Neuron (in vitro differentiated cells): ENCODE measurements at regions not wholly inside any gene's neighbourhood (a gene's known extent, or its start where the extent isn't known, plus 50 kb on each side); places are given as distances from the start of the nearest gene placed in this dataset.
"Not testable (repeated sequence)": the region's sequence is repeated elsewhere in the genome, so short reads cannot be mapped to it uniquely, and the experiment has no call there.

Experiments
- H2AFZ ChIP-seq: one replicate; pipeline ENCODE4 v1.6.1; 2013; ENCODE audit warnings: low read depth, mild to moderate bottlenecking, inconsistent platforms, low read length, moderate library complexity
- H3K27me3 ChIP-seq: one replicate; pipeline ENCODE4 v1.6.1; 2013; ENCODE audit warnings: low read length; ENCODE audit not compliant: insufficient read depth
- H3K36me3 ChIP-seq: one replicate; pipeline ENCODE4 v1.6.1; 2013; ENCODE audit warnings: low read length; ENCODE audit not compliant: insufficient read depth
- H3K4me1 ChIP-seq: one replicate; pipeline ENCODE4 v1.6.1; 2013; ENCODE audit warnings: low read length; ENCODE audit not compliant: insufficient read depth
- H3K4me3 ChIP-seq: 2 replicates; pipeline ENCODE4 v1.5.1; 2013; ENCODE audit warnings: mild to moderate bottlenecking, low read length, moderate library complexity
- H3K9me3 ChIP-seq: one replicate; pipeline ENCODE4 v1.6.1; 2013; ENCODE audit warnings: low read length

GRCh38 chrX:76774912-76775311 lies 347.4 kb downstream of the MAGEE1 start:
- H3K4me3 ChIP-seq, H2AFZ ChIP-seq, H3K27me3 ChIP-seq, H3K36me3 ChIP-seq, H3K9me3 ChIP-seq, H3K4me1 ChIP-seq: not testable (repeated sequence)

GRCh38 chrX:76796311-76796710 lies 368.8 kb downstream of the MAGEE1 start:
- no peaks in the 10 kb centered on the region for H3K4me1 ChIP-seq
- H3K36me3 ChIP-seq, result no peaks in the 10 kb centered on the region
- peaks cover 3% of the 10 kb centered on the region for H3K9me3 ChIP-seq
- no peak overlapping the region for H3K4me3 ChIP-seq
- H2AFZ ChIP-seq, result no peak overlapping the region
- no peaks in the 10 kb centered on the region for H3K27me3 ChIP-seq

- Histone ChIP-seq H3K36me3 (no peaks in the 10 kb centered on the region), H3K4me3 (no peak overlapping the region), H3K9me3 (no peaks in the 10 kb centered on the region), H2AFZ (no peak overlapping the region), H3K27me3 (no peaks in the 10 kb centered on the region), H3K4me1 (no peaks in the 10 kb centered on the region)
Observed at GRCh38 chrX:76802708-76803107, 375.2 kb downstream of the MAGEE1 start.

GRCh38 chrX:76815754-76816153 lies 388.2 kb downstream of the MAGEE1 start:
- Histone ChIP-seq H3K36me3 (no peaks in the 10 kb centered on the region), H3K4me3 (no peak overlapping the region), H3K9me3 (no peaks in the 10 kb centered on the region), H2AFZ (no peak overlapping the region), H3K27me3 (no peaks in the 10 kb centered on the region), H3K4me1 (no peaks in the 10 kb centered on the region)

- H3K9me3 ChIP-seq, H3K4me1 ChIP-seq, H3K27me3 ChIP-seq, H3K36me3 ChIP-seq, H2AFZ ChIP-seq, H3K4me3 ChIP-seq: not testable (repeated sequence)
Observed at GRCh38 chrX:76817279-76817678, 389.8 kb downstream of the MAGEE1 start.

- Histone ChIP-seq H3K9me3 (no peaks in the 10 kb centered on the region), H3K27me3 (no peaks in the 10 kb centered on the region), H2AFZ (no peak overlapping the region), H3K4me1 (no peaks in the 10 kb centered on the region), H3K4me3 (no peak overlapping the region), H3K36me3 (no peaks in the 10 kb centered on the region)
Observed at GRCh38 chrX:76821276-76821675, 393.8 kb downstream of the MAGEE1 start.

GRCh38 chrX:76827672-76828071 lies 400.2 kb downstream of the MAGEE1 start:
- no peaks in the 10 kb centered on the region for H3K4me1 ChIP-seq
- no peak overlapping the region for H3K4me3 ChIP-seq
- no peaks in the 10 kb centered on the region for H3K9me3 ChIP-seq
- H2AFZ ChIP-seq, result no peak overlapping the region
- H3K36me3 ChIP-seq, result no peaks in the 10 kb centered on the region
- H3K27me3 ChIP-seq, result no peaks in the 10 kb centered on the region

GRCh38 chrX:76840902-76841301 lies 413.4 kb downstream of the MAGEE1 start:
- H3K36me3 ChIP-seq, H3K27me3 ChIP-seq, H3K4me3 ChIP-seq, H3K9me3 ChIP-seq, H3K4me1 ChIP-seq, H2AFZ ChIP-seq: not testable (repeated sequence)

GRCh38 chrX:76850851-76851250 lies 423.3 kb downstream of the MAGEE1 start:
- H3K36me3 ChIP-seq, result no peaks in the 10 kb centered on the region
- no peak overlapping the region for H2AFZ ChIP-seq
- no peaks in the 10 kb centered on the region for H3K4me1 ChIP-seq
- H3K9me3 ChIP-seq, result peaks cover 2% of the 10 kb centered on the region
- H3K4me3 ChIP-seq, result no peak overlapping the region
- H3K27me3 ChIP-seq, result no peaks in the 10 kb centered on the region

GRCh38 chrX:76862509-76862908 lies 435.0 kb downstream of the MAGEE1 start:
- Histone ChIP-seq H3K27me3 (no peaks in the 10 kb centered on the region), H3K4me1 (no peaks in the 10 kb centered on the region), H3K36me3 (no peaks in the 10 kb centered on the region), H2AFZ (no peak overlapping the region), H3K4me3 (no peak overlapping the region), H3K9me3 (no peaks in the 10 kb centered on the region)

- no peak overlapping the region for H3K4me3 ChIP-seq
- no peaks in the 10 kb centered on the region for H3K4me1 ChIP-seq
- no peak overlapping the region for H2AFZ ChIP-seq
- H3K9me3 ChIP-seq, result no peaks in the 10 kb centered on the region
- H3K27me3 ChIP-seq, result no peaks in the 10 kb centered on the region
- H3K36me3 ChIP-seq, result no peaks in the 10 kb centered on the region
Observed at GRCh38 chrX:76893930-76894329, 466.4 kb downstream of the MAGEE1 start.

GRCh38 chrX:76915836-76916235 lies 488.3 kb downstream of the MAGEE1 start:
- no peaks in the 10 kb centered on the region for H3K4me1 ChIP-seq
- no peaks in the 10 kb centered on the region for H3K9me3 ChIP-seq
- H3K4me3 ChIP-seq, result no peak overlapping the region
- no peaks in the 10 kb centered on the region for H3K27me3 ChIP-seq
- H3K36me3 ChIP-seq, result no peaks in the 10 kb centered on the region
- no peak overlapping the region for H2AFZ ChIP-seq

- Histone ChIP-seq H3K36me3 (no peaks in the 10 kb centered on the region), H3K4me3 (no peak overlapping the region), H3K27me3 (no peaks in the 10 kb centered on the region), H2AFZ (no peak overlapping the region), H3K9me3 (no peaks in the 10 kb centered on the region), H3K4me1 (no peaks in the 10 kb centered on the region)
Observed at GRCh38 chrX:76918033-76918432, 490.5 kb downstream of the MAGEE1 start.

- no peaks in the 10 kb centered on the region for H3K27me3 ChIP-seq
- H3K4me3 ChIP-seq, result no peak overlapping the region
Observed at GRCh38 chrX:76919761-76920160, 492.3 kb downstream of the MAGEE1 start.

More at GRCh38 chrX:76919761-76920160, 492.3 kb downstream of the MAGEE1 start:
- Histone ChIP-seq H3K9me3 (no peaks in the 10 kb centered on the region), H2AFZ (no peak overlapping the region), H3K4me1 (no peaks in the 10 kb centered on the region), H3K36me3 (no peaks in the 10 kb centered on the region)
